AG04449 (cell line): ENCODE measurements at regions not wholly inside any gene's neighbourhood (a gene's known extent, or its start where the extent isn't known, plus 50 kb on each side); places are given as distances from the start of the nearest gene placed in this dataset.
A peak's percentile ranks its signal among the peaks of the same experiment; 100 is the strongest.
"Not testable (repeated sequence)": the region's sequence is repeated elsewhere in the genome, so short reads cannot be mapped to it uniquely, and the experiment has no call there.

ENCODE experiments used
- CTCF ChIA-PET: fragments of 350-600 bp; formaldehyde crosslinking; extraction: SDS; loops from one replicate; lab custom pipeline; 2021; ENCODE audit warnings: antibody characterized with exemption; lab: Yijun Ruan, JAX
- POLR2A ChIA-PET: fragments of 400-600, 350-600 bp; formaldehyde crosslinking; extraction: SDS; loops from one replicate; lab custom pipeline; 2020; ENCODE audit warnings: antibody characterized with exemption, inconsistent platforms; lab: Yijun Ruan, JAX
- DNase-seq: peaks from one replicate; pipeline ENCODE4 v3.0.0-alpha.2; 2010; ENCODE audit warnings: low read depth, low spot score
- H3K4me3 ChIP-seq: 2 replicates; pipeline ENCODE4 v1.5.1; 2011; ENCODE audit warnings: low read depth, mild to moderate bottlenecking, control low read depth, low read length
- CTCF ChIP-seq: IDR thresholded peaks from one replicate; pipeline ENCODE4 v1.5.1; 2011; ENCODE audit warnings: mild to moderate bottlenecking, moderate library complexity, low read length, control low read depth, inconsistent platforms; ENCODE audit not compliant: insufficient read depth; ENCODE audit errors: missing control alignments

GRCh38 chr7:84738583-84739150 is 448.2 kb downstream of the SEMA3D start:
- ChIA-PET CTCF (no interaction called here), POLR2A (no interaction called here)
- DNase-seq, result no peak
- no peak for TF ChIP-seq CTCF
- H3K4me3 ChIP-seq, result no peak overlapping the region

- H3K4me3 ChIP-seq, result no peak overlapping the region
- DNase-seq, result no peak
- TF ChIP-seq CTCF, result no peak
- ChIA-PET CTCF (no interaction called here), POLR2A (no interaction called here)
Measured at GRCh38 chr7:84735677-84736076, 451.2 kb downstream of the SEMA3D start.

GRCh38 chr7:84735011-84735410 is 451.8 kb downstream of the SEMA3D start:
- DNase-seq, result no peak
- no peak overlapping the region for H3K4me3 ChIP-seq
- ChIA-PET POLR2A (no interaction called here), CTCF (no interaction called here)
- no peak for TF ChIP-seq CTCF

- CTCF ChIA-PET, H3K4me3 ChIP-seq, DNase-seq, POLR2A ChIA-PET: not testable (repeated sequence)
Measured at GRCh38 chr7:84733976-84734375, 452.9 kb downstream of the SEMA3D start.

- DNase-seq, POLR2A ChIA-PET, CTCF ChIA-PET, H3K4me3 ChIP-seq: not testable (repeated sequence)
Measured at GRCh38 chr7:84730864-84731263, 456.0 kb downstream of the SEMA3D start.

- DNase-seq, result peak; percentile 87
- TF ChIP-seq CTCF, result no peak
- POLR2A ChIA-PET, result interaction anchor here (0.5 kb wide), 1 partner anchor 239 kb away, joined by 3 read pairs; no protein-coding TSS in a partner anchor
- no peak overlapping the region for H3K4me3 ChIP-seq
- CTCF ChIA-PET, result no interaction called here
Measured at GRCh38 chr7:84729284-84729683, 457.6 kb downstream of the SEMA3D start.

GRCh38 chr7:84722734-84723133 is 464.1 kb downstream of the SEMA3D start:
- no peak for DNase-seq
- TF ChIP-seq CTCF, result no peak
- H3K4me3 ChIP-seq, result no peak overlapping the region
- POLR2A ChIA-PET, result no interaction called here
- CTCF ChIA-PET, result no interaction called here
